OCI-LY3 (cell line): ENCODE measurements at regions not wholly inside any gene's neighbourhood (a gene's known extent, or its start where the extent isn't known, plus 50 kb on each side); places are given as distances from the start of the nearest gene placed in this dataset.

ENCODE experiments used
- EZH2phosphoT487 ChIP-seq: fragments of 200-600 bp; shearing (Covaris generic); IDR thresholded peaks from 2 replicates; pipeline ENCODE4 v1.6.1; 2018; ENCODE audit warnings: antibody characterized with exemption, mixed run types, low read depth
- TF ChIP-seq, protein P1 (sequence below): fragments of 200-600, 300-600 bp; sonication (generic); IDR thresholded peaks from 2 replicates; pipeline ENCODE4 v1.5.1; 2014; ENCODE audit warnings: antibody characterized with exemption, low read length, low read depth

DNA sequence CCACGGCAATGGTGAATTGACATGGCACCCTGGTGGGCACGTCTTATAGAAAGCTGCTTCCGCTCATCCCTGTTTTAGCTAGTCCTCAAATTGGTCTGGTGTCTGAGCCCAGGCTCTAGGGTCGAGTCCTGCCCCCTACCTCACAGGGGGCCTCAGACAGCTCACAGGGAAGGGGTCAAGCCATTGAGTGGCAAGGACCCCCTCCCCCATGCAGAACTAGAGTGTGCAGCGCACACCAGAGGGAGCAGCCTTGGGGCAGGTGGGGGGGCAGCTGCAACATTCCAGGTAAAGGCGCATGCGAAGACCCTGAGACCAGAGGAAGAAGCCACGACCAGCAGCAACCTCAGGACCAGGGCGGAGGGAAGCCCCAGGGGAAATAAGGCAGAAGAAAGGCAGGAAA, 240.4 kb upstream of the PPP2R2D start:
- TF ChIP-seq, protein P1, sequence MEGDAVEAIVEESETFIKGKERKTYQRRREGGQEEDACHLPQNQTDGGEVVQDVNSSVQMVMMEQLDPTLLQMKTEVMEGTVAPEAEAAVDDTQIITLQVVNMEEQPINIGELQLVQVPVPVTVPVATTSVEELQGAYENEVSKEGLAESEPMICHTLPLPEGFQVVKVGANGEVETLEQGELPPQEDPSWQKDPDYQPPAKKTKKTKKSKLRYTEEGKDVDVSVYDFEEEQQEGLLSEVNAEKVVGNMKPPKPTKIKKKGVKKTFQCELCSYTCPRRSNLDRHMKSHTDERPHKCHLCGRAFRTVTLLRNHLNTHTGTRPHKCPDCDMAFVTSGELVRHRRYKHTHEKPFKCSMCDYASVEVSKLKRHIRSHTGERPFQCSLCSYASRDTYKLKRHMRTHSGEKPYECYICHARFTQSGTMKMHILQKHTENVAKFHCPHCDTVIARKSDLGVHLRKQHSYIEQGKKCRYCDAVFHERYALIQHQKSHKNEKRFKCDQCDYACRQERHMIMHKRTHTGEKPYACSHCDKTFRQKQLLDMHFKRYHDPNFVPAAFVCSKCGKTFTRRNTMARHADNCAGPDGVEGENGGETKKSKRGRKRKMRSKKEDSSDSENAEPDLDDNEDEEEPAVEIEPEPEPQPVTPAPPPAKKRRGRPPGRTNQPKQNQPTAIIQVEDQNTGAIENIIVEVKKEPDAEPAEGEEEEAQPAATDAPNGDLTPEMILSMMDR: no peak
- no peak for TF ChIP-seq EZH2phosphoT487
